Liver (tissue), 3 donors: ENCODE measurements at regions not wholly inside any gene's neighbourhood (a gene's known extent, or its start where the extent isn't known, plus 50 kb on each side); places are given as distances from the start of the nearest gene placed in this dataset.

ENCODE experiments used
- CTCF ChIP-seq: fragments of 150-350 bp; IDR thresholded peaks from 2 replicates; pipeline ENCODE4 v1.5.1; 2017; ENCODE audit warnings: improper control_type of control experiment, low read depth, low read length; ENCODE audit not compliant: missing input control
- GABPA ChIP-seq, 2 donors: IDR thresholded peaks in 1 of 2; conservative IDR thresholded peaks in 1 of 2; 2 replicates each; pipeline ENCODE4 v1.6.1; 2016; ENCODE audit warnings: antibody characterized with exemption in 2 of 2, mild to moderate bottlenecking in 1 of 2, moderate library complexity in 1 of 2
- HNF4A ChIP-seq, 2 donors: conservative IDR thresholded peaks; 2 replicates each; pipeline ENCODE4 v1.6.1; 2016; ENCODE audit warnings: antibody characterized with exemption in 2 of 2, mild to moderate bottlenecking in 2 of 2
- JUND ChIP-seq, 2 donors: IDR thresholded peaks; 2 replicates each; pipeline ENCODE4 v1.6.1; 2016; ENCODE audit warnings: antibody characterized with exemption in 2 of 2
- RAD21 ChIP-seq, 2 donors: IDR thresholded peaks; 2 replicates each; pipeline ENCODE4 v1.6.1; 2016; ENCODE audit warnings: antibody characterized with exemption in 2 of 2, mild to moderate bottlenecking in 2 of 2
- REST ChIP-seq: IDR thresholded peaks from 2 replicates; pipeline ENCODE4 v1.6.1; 2016; ENCODE audit warnings: antibody characterized with exemption, mild to moderate bottlenecking
- RXRA ChIP-seq, 2 donors: IDR thresholded peaks; 2 replicates each; pipeline ENCODE4 v1.6.1; 2017 to 2018; ENCODE audit warnings: antibody characterized with exemption in 2 of 2, mild to moderate bottlenecking in 1 of 2
- SP1 ChIP-seq: IDR thresholded peaks from 2 replicates; pipeline ENCODE4 v1.6.1; 2018; ENCODE audit warnings: antibody characterized with exemption, mild to moderate bottlenecking
- TAF1 ChIP-seq: conservative IDR thresholded peaks from 2 replicates; pipeline ENCODE4 v1.6.1; 2016; ENCODE audit warnings: antibody characterized with exemption, mild to moderate bottlenecking
- YY1 ChIP-seq: IDR thresholded peaks from 2 replicates; pipeline ENCODE4 v1.6.1; 2016; ENCODE audit warnings: antibody characterized with exemption, mild to moderate bottlenecking
- ZBTB33 ChIP-seq: IDR thresholded peaks from 2 replicates; pipeline ENCODE4 v1.6.1; 2016; ENCODE audit warnings: antibody characterized with exemption
- TF ChIP-seq, protein P1 (sequence below): IDR thresholded peaks from 2 replicates; pipeline ENCODE4 v1.6.1; 2016; ENCODE audit warnings: antibody characterized with exemption
- donor health status: healthy.
- donor health status: healthy.

GRCh38 chr3:35921718-35922117, 282.4 kb downstream of the ARPP21 start:
- TF ChIP-seq CTCF (no peak), ZBTB33 (no peak), REST (no peak), RAD21 (IDR thresholded peaks at IDR 0.05) (no peak), TAF1 (no peak), GABPA (IDR thresholded peaks at IDR 0.05 in 1 of 2, conservative IDR thresholded peaks at IDR 0.05 in 1 of 2) (no peak), YY1 (no peak), RXRA (IDR thresholded peaks at IDR 0.05) (no peak), SP1 (no peak), HNF4A (conservative IDR thresholded peaks at IDR 0.05) (no peak), JUND (IDR thresholded peaks at IDR 0.05) (no peak)
- TF ChIP-seq, protein P1, sequence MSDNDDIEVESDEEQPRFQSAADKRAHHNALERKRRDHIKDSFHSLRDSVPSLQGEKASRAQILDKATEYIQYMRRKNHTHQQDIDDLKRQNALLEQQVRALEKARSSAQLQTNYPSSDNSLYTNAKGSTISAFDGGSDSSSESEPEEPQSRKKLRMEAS = no peak
